HL-60 (cell line): ENCODE measurements at regions not wholly inside any gene's neighbourhood (a gene's known extent, or its start where the extent isn't known, plus 50 kb on each side); places are given as distances from the start of the nearest gene placed in this dataset.

Experiments
- DNase-seq, 2 experiments: peaks; one replicate each; pipeline ENCODE4 v3.0.0-alpha.2; 2010 to 2020; ENCODE audit warnings: low read depth in 1 of 2, low spot score in 1 of 2
- H3K27ac ChIP-seq: fragments of 250-450 bp; sonication (Bioruptor Pico); replicated peaks from 2 replicates; pipeline ENCODE4 v1.5.1; 2020; ENCODE audit warnings: mild to moderate bottlenecking, moderate library complexity
- H3K27me3 ChIP-seq: fragments of 250-450 bp; sonication (Bioruptor Pico); 2 replicates; pipeline ENCODE4 v1.5.1; 2021; ENCODE audit warnings: mild to moderate bottlenecking, moderate library complexity; ENCODE audit not compliant: insufficient read depth, poor library complexity, severe bottlenecking
- H3K4me3 ChIP-seq: replicated peaks from 2 replicates; pipeline ENCODE4 v1.5.1; 2011; ENCODE audit warnings: mild to moderate bottlenecking, control low read depth, low read length; ENCODE audit not compliant: insufficient read depth
- GABPA ChIP-seq: IDR thresholded peaks from 2 replicates; pipeline ENCODE4 v1.6.1; 2012; ENCODE audit warnings: low read depth
- POLR2AphosphoS5 ChIP-seq: IDR thresholded peaks from 2 replicates; pipeline ENCODE4 v1.6.1; 2012; ENCODE audit warnings: low read depth
- REST ChIP-seq: IDR thresholded peaks from 2 replicates; pipeline ENCODE4 v1.6.1; 2012; ENCODE audit warnings: low read depth; ENCODE audit not compliant: insufficient replicate concordance
- SPI1 ChIP-seq: IDR thresholded peaks from 2 replicates; pipeline ENCODE4 v1.6.1; 2012; ENCODE audit warnings: low read depth, mild to moderate bottlenecking, borderline replicate concordance
- TF ChIP-seq, protein P1 (sequence below): IDR thresholded peaks from one replicate; pipeline ENCODE4 v1.5.1; 2011; ENCODE audit warnings: low read length, control low read depth, inconsistent platforms; ENCODE audit not compliant: insufficient read depth

- TF ChIP-seq POLR2AphosphoS5 (no peak), SPI1 (no peak), REST (peak; percentile 21)
- TF ChIP-seq, protein P1, sequence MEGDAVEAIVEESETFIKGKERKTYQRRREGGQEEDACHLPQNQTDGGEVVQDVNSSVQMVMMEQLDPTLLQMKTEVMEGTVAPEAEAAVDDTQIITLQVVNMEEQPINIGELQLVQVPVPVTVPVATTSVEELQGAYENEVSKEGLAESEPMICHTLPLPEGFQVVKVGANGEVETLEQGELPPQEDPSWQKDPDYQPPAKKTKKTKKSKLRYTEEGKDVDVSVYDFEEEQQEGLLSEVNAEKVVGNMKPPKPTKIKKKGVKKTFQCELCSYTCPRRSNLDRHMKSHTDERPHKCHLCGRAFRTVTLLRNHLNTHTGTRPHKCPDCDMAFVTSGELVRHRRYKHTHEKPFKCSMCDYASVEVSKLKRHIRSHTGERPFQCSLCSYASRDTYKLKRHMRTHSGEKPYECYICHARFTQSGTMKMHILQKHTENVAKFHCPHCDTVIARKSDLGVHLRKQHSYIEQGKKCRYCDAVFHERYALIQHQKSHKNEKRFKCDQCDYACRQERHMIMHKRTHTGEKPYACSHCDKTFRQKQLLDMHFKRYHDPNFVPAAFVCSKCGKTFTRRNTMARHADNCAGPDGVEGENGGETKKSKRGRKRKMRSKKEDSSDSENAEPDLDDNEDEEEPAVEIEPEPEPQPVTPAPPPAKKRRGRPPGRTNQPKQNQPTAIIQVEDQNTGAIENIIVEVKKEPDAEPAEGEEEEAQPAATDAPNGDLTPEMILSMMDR = no peak
- H3K27me3 ChIP-seq = no peaks in the 10 kb centered on the region
- no peak overlapping the region for H3K4me3 ChIP-seq
- DNase-seq = no peak
- no peak overlapping the region for H3K27ac ChIP-seq
These were observed 105.8 kb downstream of the NOG start for GRCh38 chr17:56699186-56699894.

GRCh38 chr17:56700919-56701420 is 107.5 kb downstream of the NOG start:
- Histone ChIP-seq H3K27me3 (no peaks in the 10 kb centered on the region), H3K27ac (no peak overlapping the region), H3K4me3 (no peak overlapping the region)
- TF ChIP-seq GABPA (no peak), SPI1 (no peak)
- no peak for DNase-seq

DNA sequence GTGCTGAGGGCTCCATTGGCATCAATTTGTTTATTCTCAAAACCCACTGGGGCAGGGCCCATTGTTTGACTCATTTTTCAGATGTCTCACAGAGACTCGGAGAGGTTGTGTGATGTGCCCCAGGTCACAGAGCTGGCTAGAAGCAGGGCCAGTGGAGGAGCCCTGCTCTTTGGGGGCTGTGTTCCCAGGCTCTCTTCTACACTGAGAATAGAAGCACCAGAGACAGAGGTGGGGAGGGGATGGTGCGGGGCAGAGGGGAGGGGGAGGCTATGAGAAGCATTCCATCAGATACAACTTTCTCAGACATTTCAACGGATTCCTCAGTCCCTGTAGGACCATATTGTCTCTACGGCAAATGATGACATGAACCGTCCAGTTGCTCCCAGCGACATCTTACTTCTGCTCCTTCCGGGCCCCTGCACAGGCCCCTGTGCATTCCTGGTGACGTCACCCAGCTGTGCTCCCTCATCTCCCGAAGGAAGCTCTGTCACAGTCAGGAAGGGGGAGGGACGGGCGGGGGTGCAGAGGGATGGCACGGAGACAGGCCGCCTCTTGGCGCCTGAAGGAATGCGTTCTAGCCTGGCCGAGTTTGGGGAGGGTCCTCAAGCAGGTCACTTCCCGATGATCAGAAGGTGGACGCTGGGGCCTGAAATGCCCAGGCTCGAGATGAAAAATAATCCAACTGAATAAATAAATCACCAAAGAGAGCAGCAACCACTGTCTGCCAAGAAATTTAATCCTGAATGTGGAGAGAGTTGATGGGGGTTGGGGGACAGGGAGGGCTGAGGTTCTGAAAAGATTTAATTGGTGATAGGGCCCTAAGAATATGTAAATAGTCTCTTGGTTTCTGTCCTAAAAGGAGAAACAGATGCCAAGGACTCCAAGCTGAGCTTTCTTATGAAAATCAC is 114.1 kb downstream of the NOG start:
- TF ChIP-seq, protein P1 = no peak
- TF ChIP-seq REST = no peak
- TF ChIP-seq SPI1 = no peak
- no peak for TF ChIP-seq GABPA
- TF ChIP-seq POLR2AphosphoS5 = no peak
- no peak for DNase-seq
- peaks cover 2% of the 10 kb centered on the region for H3K27me3 ChIP-seq
- no peak overlapping the region for H3K4me3 ChIP-seq
- H3K27ac ChIP-seq = no peak overlapping the region

GRCh38 chr17:56708220-56708558 is 114.7 kb downstream of the NOG start:
- no peak overlapping the region for H3K4me3 ChIP-seq
- DNase-seq = no peak

More at GRCh38 chr17:56708220-56708558, 114.7 kb downstream of the NOG start:
- H3K27me3 ChIP-seq = peaks cover 2% of the 10 kb centered on the region
- H3K27ac ChIP-seq = no peak overlapping the region
- TF ChIP-seq GABPA = no peak
- TF ChIP-seq REST = no peak
- TF ChIP-seq, protein P1 = no peak
- TF ChIP-seq POLR2AphosphoS5 = no peak
- no peak for TF ChIP-seq SPI1
